ENCODE measurements at regions not wholly inside any gene's neighbourhood (a gene's known extent, or its start where the extent isn't known, plus 50 kb on each side); places are given as distances from the start of the nearest gene placed in this dataset.

- TF ChIP-seq CTCF (IDR thresholded peaks at IDR 0.05) (no peak), EZH2 (IDR thresholded peaks at IDR 0.05) (no peak), EZH2phosphoT487 (IDR thresholded peaks at IDR 0.05) (no peak)
These were observed 393.0 kb downstream of the MED10 start for GRCh38 chr5:5985332-5985731.

Data from neural progenitor cell (in vitro differentiated cells).